OCI-LY7 (cell line): ENCODE measurements at regions not wholly inside any gene's neighbourhood (a gene's known extent, or its start where the extent isn't known, plus 50 kb on each side); places are given as distances from the start of the nearest gene placed in this dataset.

ENCODE experiments used
- CTCF ChIP-seq: fragments of 200-600 bp; sonication (generic); conservative IDR thresholded peaks from 2 replicates; pipeline ENCODE4 v1.5.1; 2014; ENCODE audit warnings: mild to moderate bottlenecking, antibody characterized with exemption, low read length, moderate library complexity, mixed read lengths
- EZH2phosphoT487 ChIP-seq: fragments of 200-600 bp; sonication (generic); IDR thresholded peaks from 2 replicates; pipeline ENCODE4 v1.6.1; 2018; ENCODE audit warnings: low read depth, borderline replicate concordance, mild to moderate bottlenecking, mixed run types, antibody characterized with exemption, low read length, moderate library complexity, mixed read lengths

- TF ChIP-seq CTCF (no peak), EZH2phosphoT487 (no peak)
Observed at GRCh38 chr2:64792995-64793639, 139.4 kb upstream of the SERTAD2 start.
